ENCODE measurements at regions not wholly inside any gene's neighbourhood (a gene's known extent, or its start where the extent isn't known, plus 50 kb on each side); places are given as distances from the start of the nearest gene placed in this dataset.
A peak's percentile ranks its signal among the peaks of the same experiment; 100 is the strongest.
"Not testable (repeated sequence)": the region's sequence is repeated elsewhere in the genome, so short reads cannot be mapped to it uniquely, and the experiment has no call there.

DNA sequence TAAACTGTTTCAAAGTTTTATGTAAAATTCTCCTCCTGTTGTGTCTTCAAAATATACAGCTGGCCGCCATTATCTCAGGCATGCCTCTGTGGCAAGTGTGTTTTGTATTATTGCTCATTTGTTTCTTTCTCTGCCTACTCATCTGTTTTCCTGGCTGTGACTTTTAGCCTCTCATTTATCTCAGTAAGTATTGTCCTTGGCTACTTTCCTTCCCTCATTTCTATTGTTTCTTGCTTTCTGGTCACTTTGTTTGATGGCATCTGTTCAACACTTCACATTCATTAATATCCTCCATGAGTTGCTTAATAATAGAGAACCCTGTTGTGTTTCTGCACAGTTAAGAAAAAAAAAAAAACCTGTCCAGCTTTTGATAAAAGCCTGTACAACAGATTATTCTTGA, 869.4 kb downstream of the PCDH17 start:
- H3F3A ChIP-seq (ENCODE audit: low read depth), result no peaks in the 10 kb centered on the region

GRCh38 chr13:58504202-58504700, 872.7 kb downstream of the PCDH17 start:
- H3K27me3 ChIP-seq (ENCODE audit: insufficient read depth, low read length, poor library complexity, severe bottlenecking); H3K4me2 ChIP-seq (ENCODE audit: low read depth, low read length, poor library complexity, severe bottlenecking); H3K36me3 ChIP-seq (ENCODE audit: insufficient read depth, low read length); H3K9ac ChIP-seq (ENCODE audit: low read depth, low read length, poor library complexity, severe bottlenecking); H2AFZ ChIP-seq (ENCODE audit: low read length); H3K9me2 ChIP-seq (replicated peaks; ENCODE audit: low read depth, low read length); H3K4me1 ChIP-seq (ENCODE audit: insufficient read depth, low read length, poor library complexity, severe bottlenecking); H3K4me3 ChIP-seq (ENCODE audit: low read length, poor library complexity, severe bottlenecking); H4K20me1 ChIP-seq (ENCODE audit: insufficient read depth, low read length, poor library complexity, severe bottlenecking); H3F3A ChIP-seq (ENCODE audit: low read depth); H3K9me3 ChIP-seq (ENCODE audit: insufficient read depth, low read depth, low read length); H3K79me2 ChIP-seq (ENCODE audit: insufficient read depth, low read length): not testable (repeated sequence)

More for the DNA sequence above, 869.4 kb downstream of the PCDH17 start:
- Histone ChIP-seq H3K4me2 (ENCODE audit: low read depth, low read length, poor library complexity, severe bottlenecking) (no peak overlapping the region), H3K4me3 (ENCODE audit: low read length, poor library complexity, severe bottlenecking) (no peak overlapping the region), H3K9ac (ENCODE audit: low read depth, low read length, poor library complexity, severe bottlenecking) (no peak overlapping the region), H3K79me2 (ENCODE audit: insufficient read depth, low read length) (no peaks in the 10 kb centered on the region), H4K20me1 (ENCODE audit: insufficient read depth, low read length, poor library complexity, severe bottlenecking) (no peaks in the 10 kb centered on the region), H3K9me2 (replicated peaks; ENCODE audit: low read depth, low read length) (no peaks in the 10 kb centered on the region), H3K27me3 (ENCODE audit: insufficient read depth, low read length, poor library complexity, severe bottlenecking) (no peaks in the 10 kb centered on the region), H2AFZ (ENCODE audit: low read length) (0 out of 2 replicates have a peak overlapping the region, but pooled peaks have one; percentile 10), H3K4me1 (ENCODE audit: insufficient read depth, low read length, poor library complexity, severe bottlenecking) (no peaks in the 10 kb centered on the region), H3K9me3 (ENCODE audit: insufficient read depth, low read depth, low read length) (no peaks in the 10 kb centered on the region), H3K36me3 (ENCODE audit: insufficient read depth, low read length) (no peaks in the 10 kb centered on the region)
- TF ChIP-seq, protein P1, sequence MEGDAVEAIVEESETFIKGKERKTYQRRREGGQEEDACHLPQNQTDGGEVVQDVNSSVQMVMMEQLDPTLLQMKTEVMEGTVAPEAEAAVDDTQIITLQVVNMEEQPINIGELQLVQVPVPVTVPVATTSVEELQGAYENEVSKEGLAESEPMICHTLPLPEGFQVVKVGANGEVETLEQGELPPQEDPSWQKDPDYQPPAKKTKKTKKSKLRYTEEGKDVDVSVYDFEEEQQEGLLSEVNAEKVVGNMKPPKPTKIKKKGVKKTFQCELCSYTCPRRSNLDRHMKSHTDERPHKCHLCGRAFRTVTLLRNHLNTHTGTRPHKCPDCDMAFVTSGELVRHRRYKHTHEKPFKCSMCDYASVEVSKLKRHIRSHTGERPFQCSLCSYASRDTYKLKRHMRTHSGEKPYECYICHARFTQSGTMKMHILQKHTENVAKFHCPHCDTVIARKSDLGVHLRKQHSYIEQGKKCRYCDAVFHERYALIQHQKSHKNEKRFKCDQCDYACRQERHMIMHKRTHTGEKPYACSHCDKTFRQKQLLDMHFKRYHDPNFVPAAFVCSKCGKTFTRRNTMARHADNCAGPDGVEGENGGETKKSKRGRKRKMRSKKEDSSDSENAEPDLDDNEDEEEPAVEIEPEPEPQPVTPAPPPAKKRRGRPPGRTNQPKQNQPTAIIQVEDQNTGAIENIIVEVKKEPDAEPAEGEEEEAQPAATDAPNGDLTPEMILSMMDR (conservative IDR thresholded peaks at IDR 0.05; ENCODE audit: low read length), result no peak
- TF ChIP-seq EZH2phosphoT487 (IDR thresholded peaks at IDR 0.05; ENCODE audit: borderline replicate concordance), result no peak

GRCh38 chr13:58505262-58505920, 873.8 kb downstream of the PCDH17 start:
- H3K27me3 ChIP-seq (ENCODE audit: insufficient read depth, low read length, poor library complexity, severe bottlenecking); H4K20me1 ChIP-seq (ENCODE audit: insufficient read depth, low read length, poor library complexity, severe bottlenecking); H3K4me2 ChIP-seq (ENCODE audit: low read depth, low read length, poor library complexity, severe bottlenecking); H3K9me2 ChIP-seq (replicated peaks; ENCODE audit: low read depth, low read length); H3K36me3 ChIP-seq (ENCODE audit: insufficient read depth, low read length); H3F3A ChIP-seq (ENCODE audit: low read depth); H3K79me2 ChIP-seq (ENCODE audit: insufficient read depth, low read length); H3K4me3 ChIP-seq (ENCODE audit: low read length, poor library complexity, severe bottlenecking); H3K9ac ChIP-seq (ENCODE audit: low read depth, low read length, poor library complexity, severe bottlenecking); H2AFZ ChIP-seq (ENCODE audit: low read length); H3K4me1 ChIP-seq (ENCODE audit: insufficient read depth, low read length, poor library complexity, severe bottlenecking); H3K9me3 ChIP-seq (ENCODE audit: insufficient read depth, low read depth, low read length): not testable (repeated sequence)

- no peak overlapping the region for H3K9ac ChIP-seq (ENCODE audit: low read depth, low read length, poor library complexity, severe bottlenecking)
- H3K9me2 ChIP-seq (replicated peaks; ENCODE audit: low read depth, low read length), result no peaks in the 10 kb centered on the region
- H3K27me3 ChIP-seq (ENCODE audit: insufficient read depth, low read length, poor library complexity, severe bottlenecking), result no peaks in the 10 kb centered on the region
- H2AFZ ChIP-seq (ENCODE audit: low read length), result no peak overlapping the region
- no peaks in the 10 kb centered on the region for H3K36me3 ChIP-seq (ENCODE audit: insufficient read depth, low read length)
- H3K9me3 ChIP-seq (ENCODE audit: insufficient read depth, low read depth, low read length), result no peaks in the 10 kb centered on the region
- TF ChIP-seq EZH2phosphoT487 (IDR thresholded peaks at IDR 0.05; ENCODE audit: borderline replicate concordance), result no peak
- TF ChIP-seq, protein P1 (conservative IDR thresholded peaks at IDR 0.05; ENCODE audit: low read length), result no peak
- H3K4me1 ChIP-seq (ENCODE audit: insufficient read depth, low read length, poor library complexity, severe bottlenecking), result no peaks in the 10 kb centered on the region
- H3K79me2 ChIP-seq (ENCODE audit: insufficient read depth, low read length), result no peaks in the 10 kb centered on the region
- no peak overlapping the region for H3K4me2 ChIP-seq (ENCODE audit: low read depth, low read length, poor library complexity, severe bottlenecking)
- H3F3A ChIP-seq (ENCODE audit: low read depth), result no peaks in the 10 kb centered on the region
- no peaks in the 10 kb centered on the region for H4K20me1 ChIP-seq (ENCODE audit: insufficient read depth, low read length, poor library complexity, severe bottlenecking)
- H3K4me3 ChIP-seq (ENCODE audit: low read length, poor library complexity, severe bottlenecking), result no peak overlapping the region
Measured at GRCh38 chr13:58528351-58528750, 896.8 kb downstream of the PCDH17 start.
